H1 (cell line): ENCODE measurements at regions not wholly inside any gene's neighbourhood (a gene's known extent, or its start where the extent isn't known, plus 50 kb on each side); places are given as distances from the start of the nearest gene placed in this dataset.

ENCODE experiments used
- CTCF ChIA-PET: fragments of 300-600 bp; sonication (Branson Sonifier 250); formaldehyde crosslinking; loops from one replicate; lab custom pipeline; 2021; ENCODE audit not compliant: partially characterized antibody; lab: Charles Lee
- POLR2A ChIA-PET: fragments of 300-600 bp; sonication (Branson Sonifier 250); formaldehyde crosslinking; loops from one replicate; lab custom pipeline; 2021; ENCODE audit warnings: inconsistent platforms; ENCODE audit not compliant: partially characterized antibody; lab: Charles Lee
- DNase-seq, 2 experiments: peaks; one replicate each; pipeline versions ENCODE4 v3.0.0 to v3.0.0-alpha.2; 2010 to 2022; ENCODE audit warnings: low spot score in 2 of 2, low read depth in 1 of 2, mixed read lengths in 1 of 2
- FAIRE-seq: peaks from 2 replicates; lab custom pipeline; 2011; peaks lifted over from hg19 to GRCh38; lab: Jason Lieb, UNC
- H2AFZ ChIP-seq: 2 replicates; pipeline ENCODE4 v1.8.1; 2012; ENCODE audit warnings: low read length, inconsistent platforms
- H2AK5ac ChIP-seq: 2 replicates; pipeline ENCODE4 v1.6.1; 2013; ENCODE audit warnings: low read depth, low read length
- H2BK120ac ChIP-seq: replicated peaks from 2 replicates; pipeline ENCODE3; 2013; ENCODE audit warnings: low read depth, low read length, inconsistent platforms
- H2BK12ac ChIP-seq: 2 replicates; pipeline ENCODE4 v1.6.1; 2013; ENCODE audit warnings: low read depth, low read length
- H2BK15ac ChIP-seq: 2 replicates; pipeline ENCODE4 v1.6.1; 2013; ENCODE audit warnings: low read length
- H2BK20ac ChIP-seq: 2 replicates; pipeline ENCODE4 v1.6.1; 2013; ENCODE audit warnings: low read length
- H2BK5ac ChIP-seq: 2 replicates; pipeline ENCODE4 v1.6.1; 2013; ENCODE audit warnings: low read depth, low read length
- H3K14ac ChIP-seq: 2 replicates; pipeline ENCODE4 v1.6.1; 2013; ENCODE audit warnings: inconsistent platforms; ENCODE audit not compliant: insufficient read length
- H3K18ac ChIP-seq: 2 replicates; pipeline ENCODE4 v1.6.1; 2013; ENCODE audit warnings: low read length; ENCODE audit errors: extremely low read depth
- H3K23ac ChIP-seq: 2 replicates; pipeline ENCODE4 v1.6.1; 2013; ENCODE audit warnings: inconsistent platforms; ENCODE audit not compliant: insufficient read length
- H3K23me2 ChIP-seq: 2 replicates; pipeline ENCODE4 v1.6.1; 2013; ENCODE audit warnings: low read depth, low read length
- H3K27ac ChIP-seq: 2 replicates; pipeline ENCODE4 v1.6.1; 2011; ENCODE audit warnings: low read depth, low read length, inconsistent platforms
- H3K27me3 ChIP-seq, 4 experiments: replicated peaks in 1 of 4; 1 replicate in 1 of 4; 2 replicates in 3 of 4; pipeline versions ENCODE4 v1.6.1 to v1.8.1; 2011 to 2013; ENCODE audit warnings: low read length in 3 of 4, mild to moderate bottlenecking in 3 of 4, inconsistent platforms in 2 of 4, mixed read lengths in 2 of 4, moderate library complexity in 1 of 4; ENCODE audit not compliant: control insufficient read depth in 3 of 4, insufficient read depth in 3 of 4; ENCODE audit errors: extremely low read depth in 1 of 4
- H3K36me3 ChIP-seq, 4 experiments: 2 replicates each; pipeline versions ENCODE4 v1.6.1 to v1.8.1; 2011 to 2013; ENCODE audit warnings: mild to moderate bottlenecking in 4 of 4, low read length in 3 of 4, moderate library complexity in 2 of 4, control low read depth in 1 of 4, inconsistent platforms in 1 of 4; ENCODE audit not compliant: insufficient read depth in 4 of 4, control insufficient read depth in 2 of 4
- H3K4ac ChIP-seq: replicated peaks from 2 replicates; pipeline ENCODE3; 2013; ENCODE audit warnings: low read length, low read depth, mixed read lengths, inconsistent platforms; ENCODE audit not compliant: insufficient read length
- H3K4me1 ChIP-seq, 4 experiments: replicated peaks in 1 of 4; 1 replicate in 1 of 4; 2 replicates in 3 of 4; pipeline versions ENCODE4 v1.6.1 to v1.8.1; 2011 to 2013; ENCODE audit warnings: low read length in 3 of 4, inconsistent platforms in 2 of 4, mixed read lengths in 1 of 4; ENCODE audit not compliant: insufficient read depth in 4 of 4, control insufficient read depth in 3 of 4
- H3K4me2 ChIP-seq, 2 experiments: 2 replicates each; pipeline versions ENCODE4 v1.6.1 to v1.8.1; 2011 to 2013; ENCODE audit warnings: low read depth in 2 of 2, low read length in 2 of 2, control low read depth in 1 of 2, inconsistent platforms in 1 of 2, mild to moderate bottlenecking in 1 of 2; ENCODE audit not compliant: insufficient read depth in 1 of 2
- H3K4me3 ChIP-seq, 4 experiments: fragments of 200-600, 300-600 bp in 1 of 4; sonication (generic), shearing (Covaris generic), sonication (Bioruptor Twin) in 1 of 4; 2 replicates each; pipeline versions ENCODE4 v1.5.1 to v1.8.1; 2011 to 2016; ENCODE audit warnings: low read length in 4 of 4, low read depth in 3 of 4, control low read depth in 2 of 4, inconsistent platforms in 2 of 4, mild to moderate bottlenecking in 2 of 4, mixed read lengths in 1 of 4, moderate library complexity in 1 of 4; ENCODE audit not compliant: insufficient read depth in 2 of 4; ENCODE audit errors: extremely low read depth in 1 of 4
- H3K56ac ChIP-seq: replicated peaks from 2 replicates; pipeline ENCODE3; 2013; ENCODE audit warnings: low read depth, mild to moderate bottlenecking, mixed read lengths, low read length, inconsistent platforms; ENCODE audit not compliant: insufficient read length
- H3K79me1 ChIP-seq: 2 replicates; pipeline ENCODE4 v1.6.1; 2013; ENCODE audit warnings: low read depth, low read length, control low read depth
- H3K79me2 ChIP-seq, 2 experiments: 2 replicates each; pipeline versions ENCODE4 v1.6.1 to v1.8.1; 2012 to 2013; ENCODE audit warnings: low read length in 2 of 2, mild to moderate bottlenecking in 2 of 2, inconsistent platforms in 1 of 2; ENCODE audit not compliant: insufficient read depth in 2 of 2, control insufficient read depth in 1 of 2
- H3K9ac ChIP-seq, 4 experiments: replicated peaks in 1 of 4; 1 replicate in 1 of 4; 2 replicates in 3 of 4; pipeline versions ENCODE4 v1.6.1 to v1.8.1; 2011 to 2013; ENCODE audit warnings: low read depth in 3 of 4, low read length in 3 of 4, control low read depth in 2 of 4, mild to moderate bottlenecking in 2 of 4, moderate library complexity in 2 of 4, inconsistent platforms in 1 of 4; ENCODE audit errors: extremely low read depth in 1 of 4
- H3K9me3 ChIP-seq, 2 experiments: 2 replicates each; pipeline versions ENCODE4 v1.6.1 to v1.8.1; 2012 to 2013; ENCODE audit warnings: mild to moderate bottlenecking in 2 of 2, moderate library complexity in 2 of 2, control low read depth in 1 of 2, inconsistent platforms in 1 of 2, low read depth in 1 of 2, low read length in 1 of 2, mixed read lengths in 1 of 2; ENCODE audit not compliant: insufficient read depth in 2 of 2
- H4K20me1 ChIP-seq, 2 experiments: replicated peaks in 1 of 2; 2 replicates each; pipeline versions ENCODE3 to v1.8.1; 2011 to 2013; ENCODE audit warnings: inconsistent platforms in 2 of 2, low read length in 2 of 2, mild to moderate bottlenecking in 1 of 2; ENCODE audit not compliant: insufficient read depth in 2 of 2, control insufficient read depth in 1 of 2
- H4K5ac ChIP-seq: 2 replicates; pipeline ENCODE4 v1.6.1; 2013; ENCODE audit warnings: low read length, low read depth, mixed read lengths, inconsistent platforms; ENCODE audit not compliant: insufficient read length
- H4K8ac ChIP-seq: 2 replicates; pipeline ENCODE4 v1.8.0; 2013; ENCODE audit warnings: mild to moderate bottlenecking, moderate library complexity, low read length, inconsistent platforms; ENCODE audit not compliant: insufficient read depth; ENCODE audit errors: extremely low read depth
- H4K91ac ChIP-seq: replicated peaks from 2 replicates; pipeline ENCODE3; 2013; ENCODE audit warnings: low read length, mixed read lengths, inconsistent platforms; ENCODE audit not compliant: insufficient read length
- RFX5 ChIP-seq: IDR thresholded peaks from 2 replicates; pipeline ENCODE4 v1.6.1; 2011; ENCODE audit warnings: low read depth, low read length, improper control_type of control experiment, borderline replicate concordance
- RNF2 ChIP-seq: fragments of 200-900, 300-1000 bp; sonication (generic); IDR thresholded peaks from 2 replicates; pipeline ENCODE4 v1.7.1; 2016; ENCODE audit warnings: borderline replicate concordance, low read depth, mild to moderate bottlenecking, antibody characterized with exemption, low read length; ENCODE audit not compliant: poor library complexity, severe bottlenecking; ENCODE audit errors: missing control alignments

- DNase-seq (no peak), FAIRE-seq (no peak)
- no peaks in the 10 kb centered on the region for H3K9me3 ChIP-seq
- no peaks in the 10 kb centered on the region for H3K79me2 ChIP-seq
- no peak overlapping the region for H2AFZ ChIP-seq
- no peak overlapping the region for H3K4me3 ChIP-seq
- no peak for TF ChIP-seq RNF2
- no peak for TF ChIP-seq RFX5
- H3K23ac ChIP-seq, result no peak overlapping the region
- H3K36me3 ChIP-seq, result no peaks in the 10 kb centered on the region
- no peak overlapping the region for H2BK5ac ChIP-seq
- no peak overlapping the region for H3K4me2 ChIP-seq
- no peak overlapping the region for H2BK120ac ChIP-seq
- H2AK5ac ChIP-seq, result no peak overlapping the region
- H3K4me1 ChIP-seq, result no peaks in the 10 kb centered on the region
- H3K9ac ChIP-seq, result no peak overlapping the region
- no peak overlapping the region for H2BK15ac ChIP-seq
- no peaks in the 10 kb centered on the region for H3K23me2 ChIP-seq
- H3K27me3 ChIP-seq, result no peaks in the 10 kb centered on the region
- ChIA-PET POLR2A (no interaction called here), CTCF (no interaction called here)
- H4K5ac ChIP-seq, result no peak overlapping the region
- no peak overlapping the region for H3K4ac ChIP-seq
- H4K8ac ChIP-seq, result no peak overlapping the region
- H2BK20ac ChIP-seq, result no peak overlapping the region
- no peak overlapping the region for H3K18ac ChIP-seq
- no peak overlapping the region for H2BK12ac ChIP-seq
- H3K27ac ChIP-seq, result no peak overlapping the region
- no peak overlapping the region for H4K91ac ChIP-seq
- no peak overlapping the region for H3K14ac ChIP-seq
- no peaks in the 10 kb centered on the region for H4K20me1 ChIP-seq
- no peaks in the 10 kb centered on the region for H3K79me1 ChIP-seq
- H3K56ac ChIP-seq, result no peak overlapping the region
These were observed 679.3 kb upstream of the FLRT2 start for GRCh38 chr14:84850595-84850994.
